HL-60 (cell line): ENCODE measurements at regions not wholly inside any gene's neighbourhood (a gene's known extent, or its start where the extent isn't known, plus 50 kb on each side); places are given as distances from the start of the nearest gene placed in this dataset.
A peak's percentile ranks its signal among the peaks of the same experiment; 100 is the strongest.

Experiments
- DNase-seq, 2 experiments: peaks; one replicate each; pipeline ENCODE4 v3.0.0-alpha.2; 2010 to 2020; ENCODE audit warnings: low read depth in 1 of 2, low spot score in 1 of 2
- H3K27ac ChIP-seq: fragments of 250-450 bp; sonication (Bioruptor Pico); replicated peaks from 2 replicates; pipeline ENCODE4 v1.5.1; 2020; ENCODE audit warnings: mild to moderate bottlenecking, moderate library complexity
- H3K27me3 ChIP-seq: fragments of 250-450 bp; sonication (Bioruptor Pico); 2 replicates; pipeline ENCODE4 v1.5.1; 2021; ENCODE audit warnings: mild to moderate bottlenecking, moderate library complexity; ENCODE audit not compliant: insufficient read depth, poor library complexity, severe bottlenecking
- H3K4me3 ChIP-seq: replicated peaks from 2 replicates; pipeline ENCODE4 v1.5.1; 2011; ENCODE audit warnings: mild to moderate bottlenecking, control low read depth, low read length; ENCODE audit not compliant: insufficient read depth
- CTCF ChIP-seq: IDR thresholded peaks from one replicate; pipeline ENCODE4 v1.5.1; 2011; ENCODE audit warnings: low read length, control low read depth, inconsistent platforms; ENCODE audit not compliant: insufficient read depth
- GABPA ChIP-seq: IDR thresholded peaks from 2 replicates; pipeline ENCODE4 v1.6.1; 2012; ENCODE audit warnings: low read depth
- POLR2AphosphoS5 ChIP-seq: IDR thresholded peaks from 2 replicates; pipeline ENCODE4 v1.6.1; 2012; ENCODE audit warnings: low read depth
- REST ChIP-seq: IDR thresholded peaks from 2 replicates; pipeline ENCODE4 v1.6.1; 2012; ENCODE audit warnings: low read depth; ENCODE audit not compliant: insufficient replicate concordance
- SPI1 ChIP-seq: IDR thresholded peaks from 2 replicates; pipeline ENCODE4 v1.6.1; 2012; ENCODE audit warnings: low read depth, mild to moderate bottlenecking, borderline replicate concordance

DNA sequence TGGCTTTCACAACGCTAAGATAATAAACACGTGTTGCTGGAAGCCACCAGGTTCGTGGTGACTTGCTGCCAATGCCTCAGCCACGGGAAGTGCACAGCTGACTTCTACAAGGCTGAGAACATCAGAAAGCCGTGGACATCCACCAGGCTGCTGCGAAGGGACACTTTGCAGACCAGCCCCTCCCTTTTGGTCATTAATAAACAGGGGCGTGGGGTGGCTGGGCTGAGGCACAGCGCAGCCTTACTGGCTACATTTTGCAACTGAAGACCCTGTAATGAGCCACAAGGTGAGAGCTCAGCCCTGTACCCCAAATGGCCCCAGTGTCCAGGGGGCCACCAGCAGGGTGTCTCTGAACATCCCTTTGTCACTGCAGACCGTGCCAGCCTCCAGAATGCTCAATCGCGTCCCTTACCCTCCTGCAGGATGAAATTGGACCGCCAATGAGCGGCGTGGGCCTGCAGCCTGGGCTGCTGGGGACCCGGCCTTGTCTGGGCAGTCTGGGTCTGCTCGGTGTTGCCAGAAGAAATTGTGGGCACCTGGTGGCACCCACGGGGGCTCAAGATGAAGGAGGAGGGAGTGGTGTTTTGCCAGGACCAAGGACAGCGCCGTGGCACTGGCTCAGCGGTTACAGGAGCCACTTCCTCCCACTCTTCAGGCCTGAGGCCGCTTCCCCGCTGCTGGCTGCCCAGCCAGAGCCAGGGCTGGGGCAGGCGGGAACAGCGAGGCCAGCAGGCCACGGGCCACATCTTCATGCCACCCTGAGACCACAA is 181.9 kb downstream of the CTTN start:
- peak; percentile 95 for TF ChIP-seq REST
- no peak for TF ChIP-seq GABPA
- TF ChIP-seq SPI1 = peak; percentile 42; the same call in 1 of the 2 replicates
- no peak for TF ChIP-seq CTCF
- no peak for TF ChIP-seq POLR2AphosphoS5
- DNase-seq = peak in 1 of 2 experiments; percentile 3
- H3K4me3 ChIP-seq = no peak overlapping the region

GRCh38 chr11:70581991-70582885 is 183.9 kb downstream of the CTTN start:
- no peak for TF ChIP-seq SPI1
- no peak for TF ChIP-seq GABPA
- TF ChIP-seq CTCF = no peak
- TF ChIP-seq POLR2AphosphoS5 = no peak
- no peak for TF ChIP-seq REST
- DNase-seq = no peak
- Histone ChIP-seq H3K27ac (no peak overlapping the region), H3K4me3 (no peak overlapping the region), H3K27me3 (no peaks in the 10 kb centered on the region)

More for the DNA sequence above, 181.9 kb downstream of the CTTN start:
- no peaks in the 10 kb centered on the region for H3K27me3 ChIP-seq
- no peak overlapping the region for H3K27ac ChIP-seq

- no peak for TF ChIP-seq REST
- no peak for TF ChIP-seq SPI1
- no peak for TF ChIP-seq POLR2AphosphoS5
- TF ChIP-seq GABPA = no peak
- no peak for TF ChIP-seq CTCF
Measured at GRCh38 chr11:70582886-70583641, 184.7 kb downstream of the CTTN start.

More at GRCh38 chr11:70582886-70583641, 184.7 kb downstream of the CTTN start:
- Histone ChIP-seq H3K27ac (no peak overlapping the region), H3K4me3 (no peak overlapping the region), H3K27me3 (no peaks in the 10 kb centered on the region)
- DNase-seq = no peak
